ENCODE measurements at regions not wholly inside any gene's neighbourhood (a gene's known extent, or its start where the extent isn't known, plus 50 kb on each side); places are given as distances from the start of the nearest gene placed in this dataset.

DNA sequence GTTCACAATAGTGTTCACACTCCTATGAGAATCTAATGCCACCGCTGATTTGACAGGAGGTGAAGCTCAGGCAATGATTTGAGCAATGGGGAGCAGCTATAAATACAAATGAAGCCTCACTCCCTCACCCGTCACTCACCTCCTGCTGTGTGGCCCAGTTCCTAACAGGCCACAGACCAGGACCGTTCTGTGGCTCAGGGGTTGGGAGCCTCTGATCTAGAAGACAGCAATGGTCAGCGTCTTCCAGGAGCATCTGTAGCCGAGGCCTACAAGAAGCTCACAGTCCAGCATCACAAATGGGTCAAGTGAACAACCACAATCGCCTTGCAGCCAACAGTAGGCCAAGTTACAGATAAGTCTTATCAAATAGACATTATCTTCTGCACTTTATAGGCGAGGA lies 110.0 kb upstream of the SLC66A3 start:
- TF ChIP-seq, protein P1, sequence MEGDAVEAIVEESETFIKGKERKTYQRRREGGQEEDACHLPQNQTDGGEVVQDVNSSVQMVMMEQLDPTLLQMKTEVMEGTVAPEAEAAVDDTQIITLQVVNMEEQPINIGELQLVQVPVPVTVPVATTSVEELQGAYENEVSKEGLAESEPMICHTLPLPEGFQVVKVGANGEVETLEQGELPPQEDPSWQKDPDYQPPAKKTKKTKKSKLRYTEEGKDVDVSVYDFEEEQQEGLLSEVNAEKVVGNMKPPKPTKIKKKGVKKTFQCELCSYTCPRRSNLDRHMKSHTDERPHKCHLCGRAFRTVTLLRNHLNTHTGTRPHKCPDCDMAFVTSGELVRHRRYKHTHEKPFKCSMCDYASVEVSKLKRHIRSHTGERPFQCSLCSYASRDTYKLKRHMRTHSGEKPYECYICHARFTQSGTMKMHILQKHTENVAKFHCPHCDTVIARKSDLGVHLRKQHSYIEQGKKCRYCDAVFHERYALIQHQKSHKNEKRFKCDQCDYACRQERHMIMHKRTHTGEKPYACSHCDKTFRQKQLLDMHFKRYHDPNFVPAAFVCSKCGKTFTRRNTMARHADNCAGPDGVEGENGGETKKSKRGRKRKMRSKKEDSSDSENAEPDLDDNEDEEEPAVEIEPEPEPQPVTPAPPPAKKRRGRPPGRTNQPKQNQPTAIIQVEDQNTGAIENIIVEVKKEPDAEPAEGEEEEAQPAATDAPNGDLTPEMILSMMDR (IDR thresholded peaks at IDR 0.05) = no peak
- TF ChIP-seq ZFX (IDR thresholded peaks at IDR 0.05; ENCODE audit: borderline replicate concordance) = no peak
